ENCODE measurements at regions not wholly inside any gene's neighbourhood (a gene's known extent, or its start where the extent isn't known, plus 50 kb on each side); places are given as distances from the start of the nearest gene placed in this dataset.

DNA sequence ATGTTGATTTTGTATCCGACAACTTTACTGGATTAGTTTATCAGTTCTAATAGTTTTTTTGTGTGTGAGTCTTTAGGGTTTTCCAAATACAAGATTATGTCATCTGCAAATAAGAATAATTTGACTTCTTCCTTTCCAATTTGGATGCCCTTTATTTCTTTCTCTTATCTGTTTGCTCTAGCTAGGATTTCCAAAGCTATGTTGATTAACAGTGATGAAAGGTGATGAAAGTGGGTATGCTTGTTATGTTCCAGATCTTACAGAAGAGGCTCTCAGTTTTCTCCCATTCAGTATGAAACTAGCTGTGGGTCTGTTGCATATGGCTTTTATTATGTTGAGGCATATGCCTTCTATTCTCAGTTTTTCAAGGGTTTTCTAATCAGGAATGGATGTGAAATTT lies 56.4 kb upstream of the CHRNB4 start:
- TF ChIP-seq EZH2 (IDR thresholded peaks at IDR 0.05; ENCODE audit: low read length, unreplicated experiment), result no peak
- TF ChIP-seq CTCF (conservative IDR thresholded peaks at IDR 0.05; ENCODE audit: low read depth, low read length), result no peak
